GM23338 (cell line): ENCODE measurements at regions not wholly inside any gene's neighbourhood (a gene's known extent, or its start where the extent isn't known, plus 50 kb on each side); places are given as distances from the start of the nearest gene placed in this dataset.
"Not testable (repeated sequence)": the region's sequence is repeated elsewhere in the genome, so short reads cannot be mapped to it uniquely, and the experiment has no call there.

Source experiments
- CREB1 ChIP-seq: fragments of 250-450 bp; sonication (Bioruptor Pico); IDR thresholded peaks from 2 replicates; pipeline ENCODE4 v1.5.0; 2020; ENCODE audit warnings: low read depth, mild to moderate bottlenecking, moderate library complexity
- CTCF ChIP-seq, 2 experiments: fragments of 200-600 bp in 1 of 2; sonication (generic) in 1 of 2; conservative IDR thresholded peaks; 2 replicates each; pipeline versions ENCODE4 v1.5.1 to v1.6.1; 2016 to 2017; ENCODE audit warnings: antibody characterized with exemption in 2 of 2, low read depth in 2 of 2, mild to moderate bottlenecking in 2 of 2, moderate library complexity in 1 of 2
- EZH2 ChIP-seq: fragments of 200-600 bp; sonication (generic); IDR thresholded peaks from one replicate; pipeline ENCODE4 v1.8.0; 2017; ENCODE audit warnings: antibody characterized with exemption, mild to moderate bottlenecking, low read depth; ENCODE audit not compliant: unreplicated experiment
- EZH2phosphoT487 ChIP-seq: fragments of 200-600 bp; sonication (generic); IDR thresholded peaks from one replicate; pipeline ENCODE4 v1.8.1; 2018; ENCODE audit warnings: antibody characterized with exemption; ENCODE audit not compliant: unreplicated experiment
- JUNB ChIP-seq: IDR thresholded peaks from one replicate; pipeline ENCODE4 v1.6.1; 2016; ENCODE audit warnings: antibody characterized with exemption; ENCODE audit not compliant: unreplicated experiment
- NANOG ChIP-seq: IDR thresholded peaks from 2 replicates; pipeline ENCODE4 v1.6.1; 2016; ENCODE audit warnings: antibody characterized with exemption, borderline replicate concordance
- POLR2AphosphoS5 ChIP-seq: IDR thresholded peaks from 2 replicates; pipeline ENCODE4 v1.6.1; 2016; ENCODE audit warnings: antibody characterized with exemption, low read depth
- REST ChIP-seq: IDR thresholded peaks from one replicate; pipeline ENCODE4 v1.6.1; 2018; ENCODE audit warnings: antibody characterized with exemption; ENCODE audit not compliant: unreplicated experiment
- ZNF462 ChIP-seq: fragments of 250-450 bp; sonication (Bioruptor Pico); IDR thresholded peaks from 2 replicates; pipeline ENCODE4 v1.5.0; 2020; ENCODE audit warnings: mild to moderate bottlenecking, moderate library complexity

- not testable (repeated sequence) for TF ChIP-seq CREB1 (CRISPR knock-in tag); CTCF (conservative IDR thresholded peaks at IDR 0.05; ENCODE audit: low read depth in 2 of 2); EZH2; POLR2AphosphoS5; EZH2phosphoT487; REST; NANOG; JUNB; ZNF462 (CRISPR knock-in tag)
Measured at GRCh38 chr9:41657141-41657540, 468.0 kb upstream of the ZNG1F start.
